Motor neuron (in vitro differentiated cells): ENCODE measurements at regions not wholly inside any gene's neighbourhood (a gene's known extent, or its start where the extent isn't known, plus 50 kb on each side); places are given as distances from the start of the nearest gene placed in this dataset.
A peak's percentile ranks its signal among the peaks of the same experiment; 100 is the strongest.
"Not testable (repeated sequence)": the region's sequence is repeated elsewhere in the genome, so short reads cannot be mapped to it uniquely, and the experiment has no call there.

ENCODE experiments used
- ATAC-seq, 8 experiments: fragments of 200-7000 bp; cut with Tn5 transposase; replicated peaks in 6 of 8; 2 replicates each; pipeline ENCODE4 v1.8.0; 2021; ENCODE audit warnings: mild to moderate bottlenecking in 8 of 8, moderate library complexity in 8 of 8
- H3K27ac ChIP-seq, 2 donors: fragments of 250-450 bp; sonication (Bioruptor Pico); 2 replicates each; pipeline ENCODE4 v1.9.0; 2021; ENCODE audit warnings: antibody characterized with exemption in 2 of 2, mild to moderate bottlenecking in 2 of 2, moderate library complexity in 1 of 2
- H3K4me1 ChIP-seq, 2 donors: fragments of 250-450 bp; sonication (Bioruptor Pico); replicated peaks in 1 of 2; 2 replicates each; pipeline ENCODE4 v1.6.1; 2021; ENCODE audit warnings: antibody characterized with exemption in 2 of 2, mild to moderate bottlenecking in 2 of 2, moderate library complexity in 1 of 2
- H3K4me3 ChIP-seq, 5 donors: fragments of 250-450 bp; sonication (Bioruptor Pico); 2 replicates each; pipeline ENCODE4 v1.9.0; 2021; ENCODE audit warnings: antibody characterized with exemption in 5 of 5, mild to moderate bottlenecking in 5 of 5, moderate library complexity in 4 of 5
- WGBS, 10 experiments: fragments of 450-650 bp; shearing (Covaris generic); methylation state at CpG; one replicate each; pipeline ENCODE4 v1.0.0; 2022; 5-methylcytosine and 5-hydroxymethylcytosine counted together
- in situ Hi-C, 9 experiments: fragments of 400-800 bp; cut with MboI; loops; one replicate each; pipeline ENCODE4 v1.15.0; 2021; ENCODE audit warnings: low sequenced_read_pairs in 9 of 9, low pct_unique_long_range_greater_than_20kb in 2 of 9; ENCODE audit not compliant: unreplicated experiment in 9 of 9

DNA sequence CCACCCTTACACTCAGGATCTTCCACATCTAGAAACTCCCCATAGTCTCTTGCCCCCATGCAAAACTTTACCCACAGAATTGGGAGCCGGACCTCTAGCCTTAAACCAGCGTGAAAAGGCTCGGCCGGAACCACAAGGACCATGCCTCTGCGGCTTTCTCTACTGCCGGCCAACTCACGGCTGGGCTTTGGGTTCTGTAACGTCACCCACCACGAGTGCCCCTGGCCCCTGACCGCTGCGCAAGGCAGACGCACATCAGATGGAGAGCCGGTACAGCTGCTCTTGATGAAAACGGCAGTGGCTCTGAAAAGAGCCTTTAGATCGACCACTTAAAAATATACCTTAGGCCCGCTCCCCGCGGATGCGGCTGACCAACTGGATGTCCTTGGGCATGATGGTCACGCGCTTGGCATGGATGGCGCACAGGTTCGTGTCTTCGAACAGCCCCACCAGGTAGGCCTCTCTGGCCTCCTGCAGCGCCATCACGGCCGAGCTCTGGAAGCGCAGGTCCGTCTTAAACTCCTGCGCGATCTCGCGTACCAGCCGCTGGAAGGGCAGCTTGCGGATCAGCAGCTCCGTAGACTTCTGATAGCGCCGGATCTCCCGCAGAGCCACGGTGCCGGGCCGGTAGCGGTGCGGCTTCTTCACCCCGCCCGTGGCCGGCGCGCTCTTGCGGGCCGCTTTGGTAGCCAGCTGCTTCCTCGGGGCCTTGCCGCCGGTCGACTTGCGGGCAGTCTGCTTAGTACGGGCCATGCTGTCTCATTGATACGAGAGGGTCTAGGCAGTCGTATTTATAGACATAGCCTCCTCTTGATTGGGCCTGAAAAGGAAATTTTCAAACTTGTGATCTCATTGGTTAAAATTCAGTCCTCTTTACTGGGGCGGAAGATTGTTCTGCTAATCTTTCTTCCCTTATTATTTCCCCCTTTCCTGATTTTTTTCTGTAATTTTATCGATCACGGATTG lies 66.3 kb downstream of the FAM72C start:
- in situ Hi-C loops = not testable (repeated sequence)

DNA sequence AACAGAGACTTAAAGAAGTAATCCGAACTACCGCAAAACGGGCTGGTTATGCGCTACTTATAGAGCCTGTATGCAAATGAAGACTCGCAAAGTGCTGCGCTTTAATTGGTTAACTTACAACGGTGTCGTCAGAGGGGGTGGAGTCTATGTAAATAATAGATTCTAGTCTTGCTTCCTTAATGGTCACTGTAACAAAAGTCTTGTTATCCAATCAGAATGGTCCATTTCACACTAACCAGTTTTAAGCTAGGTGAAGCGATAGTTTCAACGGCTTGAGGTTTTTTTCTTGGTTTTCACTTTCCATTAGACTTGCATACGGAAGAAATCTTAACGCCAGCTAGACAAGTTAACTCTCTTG lies 67.2 kb downstream of the FAM72C start:
- H3K27ac ChIP-seq = peak overlapping the region in 1 of 2 donors; percentile 88
- in situ Hi-C loops, H3K4me1 ChIP-seq: not testable (repeated sequence)
- H3K4me3 ChIP-seq = peak overlapping the region; percentile 60 to 99 (median 73)
- WGBS, 10 experiments = no CpG with 5 or more reads among the region's 12 CpGs
- ATAC-seq = peak; percentile 84 to 88 (median 87)

More for the DNA sequence above, 66.3 kb downstream of the FAM72C start:
- WGBS, 10 experiments = 0 to 19% methylated on average over 7 to 11 of the region's 62 CpGs; no CpG with 5 or more reads in 8 of the 10 experiments
- peak; percentile 26 to 70 (median 57) for ATAC-seq
- H3K27ac ChIP-seq, H3K4me1 ChIP-seq: not testable (repeated sequence)
- H3K4me3 ChIP-seq = peak overlapping the region; percentile 37 to 52 (median 44)

DNA sequence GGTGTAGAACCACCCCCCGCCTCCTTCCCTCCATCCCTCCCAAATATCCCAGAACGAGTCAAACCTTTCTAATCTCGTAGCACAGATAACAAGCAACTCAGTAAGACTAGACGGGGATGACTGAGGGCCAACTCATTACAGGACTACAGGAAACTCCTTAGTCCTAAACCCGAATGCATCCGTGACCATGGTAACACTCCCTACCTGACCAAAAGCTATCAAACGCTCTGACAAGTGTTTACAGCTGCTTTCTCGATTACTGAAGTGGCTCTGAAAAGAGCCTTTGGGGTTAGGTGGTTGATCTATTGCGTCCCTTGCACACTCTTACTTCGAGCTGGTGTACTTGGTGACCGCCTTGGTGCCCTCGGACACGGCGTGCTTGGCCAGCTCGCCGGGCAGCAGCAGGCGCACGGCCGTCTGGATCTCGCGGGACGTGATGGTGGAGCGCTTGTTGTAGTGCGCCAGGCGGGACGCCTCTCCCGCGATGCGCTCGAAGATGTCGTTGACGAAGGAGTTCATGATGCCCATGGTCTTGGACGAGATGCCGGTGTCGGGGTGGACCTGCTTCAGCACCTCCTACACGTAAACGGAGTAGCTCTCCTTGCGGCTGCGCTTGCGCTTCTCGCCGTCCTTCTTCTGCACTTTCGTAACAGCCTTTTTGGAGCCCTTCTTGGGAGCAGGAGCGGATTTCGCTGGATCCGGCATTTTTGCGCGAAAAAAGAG lies 67.7 kb downstream of the FAM72C start:
- 49% methylated on average over 4 of the region's 48 CpGs; no CpG with 5 or more reads in 9 of the 10 experiments for WGBS, 10 experiments
- in situ Hi-C loops, H3K4me1 ChIP-seq: not testable (repeated sequence)
- peak overlapping the region in 1 of 2 donors; percentile 88 for H3K27ac ChIP-seq
- H3K4me3 ChIP-seq = peak overlapping the region; percentile 60 to 99 (median 73)
- peak; percentile 36 to 61 (median 55) for ATAC-seq

DNA sequence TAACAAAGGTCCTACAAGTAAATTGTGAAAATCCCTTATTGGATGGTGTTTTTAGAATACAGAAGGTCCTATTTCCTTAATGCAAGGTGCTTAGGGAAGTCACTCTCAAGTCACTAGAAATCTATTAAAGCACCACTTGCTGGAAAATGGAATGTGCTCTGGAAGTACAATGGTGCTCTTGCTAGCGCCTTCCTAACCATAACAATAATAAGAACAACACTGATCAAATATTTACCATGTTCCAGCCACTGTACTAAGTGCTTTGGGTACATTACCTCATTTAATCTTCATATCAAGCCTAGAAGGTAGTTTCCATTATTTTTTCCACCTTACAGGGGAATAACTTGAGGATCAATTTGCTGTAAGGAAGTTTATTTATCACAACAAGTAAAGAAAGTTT lies 75.4 kb downstream of the FAM72C start:
- in situ Hi-C loops, ATAC-seq, H3K27ac ChIP-seq, H3K4me1 ChIP-seq, H3K4me3 ChIP-seq: not testable (repeated sequence)
- WGBS, 10 experiments = no CpG with 5 or more reads among the region's 1 CpG

DNA sequence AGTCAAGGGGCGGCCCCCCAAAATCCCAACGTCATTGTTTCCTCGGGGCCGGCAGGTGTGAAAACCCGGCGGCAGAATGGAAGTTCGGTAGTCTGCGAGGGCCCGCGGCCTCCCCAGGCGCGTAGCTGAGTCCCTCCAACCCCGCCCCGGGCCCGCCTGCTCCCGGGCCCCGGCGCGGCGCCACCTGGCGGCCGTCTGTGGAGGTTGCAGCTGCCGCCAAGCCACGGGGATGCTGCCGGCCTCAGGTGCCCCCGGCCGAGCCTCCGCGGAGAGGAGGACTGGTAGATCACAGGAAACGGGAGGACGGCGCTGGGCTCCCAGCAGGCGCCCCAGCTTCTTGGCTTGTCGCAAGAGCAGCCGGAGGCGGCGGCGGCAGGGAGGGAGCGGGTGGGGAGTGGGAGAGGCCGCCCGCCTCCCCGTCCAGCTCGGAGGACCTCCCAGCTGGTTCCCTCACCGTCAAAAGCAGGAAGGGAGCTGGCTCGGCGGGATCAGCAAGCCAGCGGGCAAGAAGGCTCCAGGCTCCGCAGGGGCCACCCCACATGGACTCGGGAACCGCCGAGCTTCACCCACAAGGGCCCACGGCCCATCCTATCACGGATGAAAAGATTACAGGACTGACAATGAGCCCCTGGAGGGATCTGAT lies 86.7 kb downstream of the FAM72C start:
- H3K4me1 ChIP-seq, H3K27ac ChIP-seq, in situ Hi-C loops: not testable (repeated sequence)
- peak overlapping the region; percentile 25 to 37 (median 28) for H3K4me3 ChIP-seq
- no CpG with 5 or more reads among the region's 53 CpGs for WGBS, 10 experiments
- peak; percentile 78 to 95 (median 90) for ATAC-seq

DNA sequence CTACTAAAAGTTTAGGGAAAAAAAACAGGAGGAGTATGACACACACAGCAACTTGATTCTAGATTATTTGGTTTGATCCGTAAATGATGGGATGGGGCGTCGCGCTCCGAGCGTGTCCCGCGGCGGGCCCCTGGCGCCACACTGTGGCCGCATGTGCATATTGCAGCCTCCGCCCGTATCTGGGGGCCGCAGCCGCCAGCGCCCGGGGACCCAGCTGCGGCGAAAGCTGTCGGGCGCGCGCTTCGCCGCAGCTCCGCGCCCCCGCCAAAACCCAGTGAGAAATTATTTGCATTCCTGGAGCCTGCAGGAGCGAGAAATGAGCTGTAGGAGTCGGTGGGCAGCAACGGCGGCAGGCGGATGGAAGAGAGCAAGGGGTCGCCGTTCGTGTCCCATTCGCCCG lies 87.3 kb downstream of the FAM72C start:
- ATAC-seq = peak; percentile 66 to 86 (median 82)
- peak overlapping the region in 3 of 5 donors; percentile 25 to 37 (median 28) for H3K4me3 ChIP-seq
- WGBS, 10 experiments = no CpG with 5 or more reads among the region's 38 CpGs
- in situ Hi-C loops, H3K4me1 ChIP-seq, H3K27ac ChIP-seq: not testable (repeated sequence)

DNA sequence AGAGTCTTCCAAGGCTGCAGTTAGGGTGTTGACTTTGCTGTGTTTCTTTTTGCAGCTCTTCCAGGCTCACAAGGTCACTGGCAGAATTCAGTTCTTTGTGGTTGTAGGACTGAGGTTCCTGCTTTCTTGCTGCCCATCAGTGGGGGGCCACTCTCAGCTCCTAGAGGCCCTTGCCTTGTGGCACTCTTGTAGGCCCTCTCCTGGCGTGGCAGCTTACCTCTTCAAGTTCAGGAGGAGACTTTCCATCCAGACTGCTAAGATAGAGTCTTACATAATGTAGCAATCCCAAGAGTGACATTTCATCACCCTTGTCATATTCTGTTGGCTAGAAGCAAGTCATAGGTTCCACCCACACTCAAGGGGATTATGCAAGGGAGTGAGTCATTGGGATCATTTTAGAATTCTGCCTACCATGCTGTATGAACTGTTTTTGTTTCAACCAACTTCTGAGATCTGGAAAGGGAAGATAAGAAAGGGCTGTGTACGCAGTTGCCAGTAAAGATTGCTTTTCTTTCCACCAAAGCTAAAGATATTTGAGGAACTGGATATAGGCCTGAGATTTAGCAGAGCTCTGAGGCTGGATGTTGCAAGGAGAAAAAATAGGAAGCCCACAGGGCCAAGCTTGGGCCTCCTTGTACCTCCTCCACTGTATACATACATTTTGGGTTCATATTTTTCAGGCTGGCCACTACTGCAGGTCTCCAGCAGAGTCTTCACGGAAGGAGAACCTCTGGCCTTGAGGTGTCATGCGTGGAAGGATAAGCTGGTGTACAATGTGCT lies 91.8 kb downstream of the FAM72C start:
- WGBS, 10 experiments = no CpG with 5 or more reads among the region's 4 CpGs
- H3K4me3 ChIP-seq, in situ Hi-C loops, H3K4me1 ChIP-seq, H3K27ac ChIP-seq: not testable (repeated sequence)
- ATAC-seq = peak in 4 of 8 experiments; percentile 18 to 90 (median 64)

DNA sequence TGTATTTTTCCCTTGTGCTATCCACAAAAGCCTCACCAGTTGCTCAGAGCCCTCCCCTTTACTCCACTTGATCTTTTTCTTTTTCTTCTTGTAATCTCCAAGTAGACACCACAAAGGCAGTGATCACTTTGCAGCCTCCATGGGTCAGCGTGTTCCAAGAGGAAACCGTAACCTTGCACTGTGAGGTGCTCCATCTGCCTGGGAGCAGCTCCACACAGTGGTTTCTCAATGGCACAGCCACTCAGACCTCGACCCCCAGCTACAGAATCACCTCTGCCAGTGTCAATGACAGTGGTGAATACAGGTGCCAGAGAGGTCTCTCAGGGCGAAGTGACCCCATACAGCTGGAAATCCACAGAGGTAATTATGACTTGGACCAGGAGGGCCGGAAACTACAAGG lies 95.8 kb downstream of the FAM72C start:
- H3K4me3 ChIP-seq, in situ Hi-C loops, H3K27ac ChIP-seq, H3K4me1 ChIP-seq: not testable (repeated sequence)
- peak in 6 of 8 experiments; percentile 50 to 85 (median 66) for ATAC-seq
- WGBS, 10 experiments = no CpG with 5 or more reads among the region's 5 CpGs

DNA sequence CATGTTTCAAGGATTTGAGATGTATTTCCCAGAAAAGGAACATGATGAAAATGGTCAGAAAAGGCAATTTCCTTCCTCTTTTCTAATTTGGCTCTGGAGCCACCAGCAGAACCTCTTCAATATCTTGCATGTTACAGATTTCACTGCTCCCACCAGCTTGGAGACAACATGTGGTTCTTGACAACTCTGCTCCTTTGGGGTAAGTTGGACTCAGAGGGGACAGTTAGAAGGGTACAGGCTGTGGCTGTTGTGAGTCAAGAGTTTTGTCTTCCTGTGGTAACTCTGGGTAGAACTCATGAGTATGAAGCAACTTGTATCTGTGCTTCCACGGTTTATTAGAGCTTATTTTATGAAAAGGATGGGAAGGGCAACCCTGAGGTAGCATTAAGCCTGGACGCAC lies 97.2 kb downstream of the FAM72C start:
- in situ Hi-C loops, ATAC-seq, H3K4me3 ChIP-seq, H3K4me1 ChIP-seq, H3K27ac ChIP-seq: not testable (repeated sequence)
- no CpG with 5 or more reads among the region's 2 CpGs for WGBS, 10 experiments

DNA sequence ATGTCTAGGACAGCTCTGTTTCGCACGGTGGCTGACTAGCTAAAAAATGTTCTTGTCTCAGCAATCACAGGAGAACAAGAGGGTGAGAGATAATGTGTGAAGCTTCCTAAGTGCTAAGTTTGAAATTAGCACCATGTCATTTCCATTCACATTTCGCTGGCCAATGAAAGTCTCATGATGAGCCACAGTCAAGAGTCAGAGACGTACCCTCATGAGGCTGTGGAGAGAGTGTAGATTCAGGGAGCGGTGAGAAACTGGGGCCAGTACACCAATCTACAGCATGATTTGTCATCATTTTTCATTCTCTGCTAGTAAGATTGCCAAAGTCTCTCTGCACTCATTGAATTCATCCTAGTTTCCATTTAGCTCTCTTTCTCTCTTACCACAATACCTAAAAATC lies 98.1 kb downstream of the FAM72C start:
- no CpG with 5 or more reads among the region's 5 CpGs for WGBS, 10 experiments
- H3K4me1 ChIP-seq, H3K27ac ChIP-seq, H3K4me3 ChIP-seq, in situ Hi-C loops, ATAC-seq: not testable (repeated sequence)

DNA sequence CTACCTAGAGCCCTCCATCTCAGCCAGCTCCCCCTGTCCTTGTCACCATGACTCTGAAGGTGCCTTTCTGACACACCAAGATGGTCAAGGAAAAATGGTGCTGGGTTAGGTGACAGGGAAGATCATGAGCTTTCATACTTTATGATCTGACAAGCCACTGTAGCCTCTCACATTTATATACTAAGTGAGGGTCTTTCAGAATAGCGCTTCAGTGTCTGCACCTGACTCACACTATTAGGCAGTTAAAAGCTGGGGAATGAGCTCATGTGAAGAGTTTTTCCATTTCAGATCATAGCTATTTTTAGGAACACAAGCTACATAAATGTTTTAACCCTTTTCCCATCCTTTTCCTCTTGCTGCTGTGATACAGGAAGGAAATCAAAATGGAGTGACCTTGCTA lies 101.4 kb downstream of the FAM72C start:
- H3K27ac ChIP-seq, H3K4me3 ChIP-seq, H3K4me1 ChIP-seq, in situ Hi-C loops: not testable (repeated sequence)
- ATAC-seq = peak in 4 of 8 experiments; percentile 18 to 81 (median 56)
- WGBS, 10 experiments = no CpG with 5 or more reads among the region's 1 CpG

DNA sequence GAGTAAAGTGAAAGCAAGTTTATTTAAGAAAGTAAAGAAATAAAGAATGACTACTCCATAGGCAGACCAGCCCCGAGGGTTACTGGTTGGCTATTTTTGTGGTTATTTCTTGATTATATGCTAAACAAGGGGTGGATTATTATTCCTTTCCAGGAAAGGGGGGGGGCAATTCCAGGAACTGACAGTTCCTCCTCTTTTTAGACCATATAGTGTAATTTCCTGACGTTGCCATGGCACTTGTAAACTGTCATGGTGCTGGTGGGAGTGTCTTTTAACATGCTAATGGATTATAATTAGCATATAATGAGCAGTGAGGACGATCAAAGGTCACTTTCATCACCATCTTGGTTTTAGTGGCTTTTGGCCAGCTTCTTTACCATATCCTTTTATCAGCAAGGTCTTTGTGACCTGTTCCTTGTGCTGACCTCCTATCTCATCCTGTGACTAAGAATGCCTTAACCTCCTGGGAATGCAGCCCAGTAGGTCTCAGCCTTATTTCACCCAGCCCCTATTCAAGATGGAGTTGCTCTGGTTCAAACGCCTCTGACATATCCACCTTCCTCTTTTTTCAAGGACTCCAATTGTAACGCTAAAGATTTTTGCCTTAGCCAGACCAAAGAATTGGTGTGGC lies 104.1 kb downstream of the FAM72C start:
- WGBS, 10 experiments = 0 to 20% (median 7%) methylated on average over 1 to 2 of the region's 5 CpGs; no CpG with 5 or more reads in 7 of the 10 experiments
- in situ Hi-C loops, H3K4me3 ChIP-seq, H3K4me1 ChIP-seq, H3K27ac ChIP-seq: not testable (repeated sequence)
- ATAC-seq = peak in 5 of 8 experiments; percentile 32 to 93 (median 74)
